Psoas muscle (tissue), 7 donors: ENCODE measurements at regions not wholly inside any gene's neighbourhood (a gene's known extent, or its start where the extent isn't known, plus 50 kb on each side); places are given as distances from the start of the nearest gene placed in this dataset.

Experiments used
- ATAC-seq, 4 donors: fragments of 200-7000 bp; cut with Tn5 transposase; one replicate each; pipeline ENCODE4 v1.9.1; 2020; ENCODE audit warnings: moderate library complexity in 3 of 4, mild to moderate bottlenecking in 2 of 4
- DNase-seq, 2 donors: peaks; one replicate each; pipeline ENCODE4 v3.0.0-alpha.2; 2020
- H3K27ac ChIP-seq: fragments of 200-600 bp; one replicate; pipeline ENCODE4 v1.8.0; 2022
- H3K27me3 ChIP-seq, 3 donors: fragments of 200-600 bp in 1 of 3; one replicate each; pipeline versions ENCODE4 v1.6.1 to v1.8.0; 2013 to 2022; ENCODE audit warnings: low read length in 2 of 3, mild to moderate bottlenecking in 2 of 3, moderate library complexity in 1 of 3; ENCODE audit not compliant: insufficient read depth in 3 of 3
- H3K36me3 ChIP-seq, 2 donors: fragments of 200-600 bp in 1 of 2; one replicate each; pipeline versions ENCODE4 v1.6.1 to v1.8.0; 2013 to 2022; ENCODE audit warnings: low read depth in 1 of 2, mild to moderate bottlenecking in 1 of 2, moderate library complexity in 1 of 2; ENCODE audit not compliant: insufficient read depth in 1 of 2
- H3K4me1 ChIP-seq: fragments of 200-600 bp; one replicate; pipeline ENCODE4 v1.8.0; 2022
- H3K4me3 ChIP-seq: fragments of 200-600 bp; one replicate; pipeline ENCODE4 v1.8.0; 2022; ENCODE audit warnings: mild to moderate bottlenecking
- H3K9me3 ChIP-seq: fragments of 200-600 bp; one replicate; pipeline ENCODE4 v1.8.0; 2022
- CTCF ChIP-seq: fragments of 200-600 bp; IDR thresholded peaks from one replicate; pipeline ENCODE4 v1.8.0; 2022; ENCODE audit warnings: antibody characterized with exemption
- WGBS, 3 donors: extraction: QIAGEN DNeasy Blood & Tissue Kit; methylation state at CpG; one replicate each; pipeline versions ENCODE4 v1.1.6 to v1.1.7; 2013; 5-methylcytosine and 5-hydroxymethylcytosine counted together
- intact Hi-C, 2 donors: fragments of 100-400 bp; cut with DNase I; formaldehyde crosslinking; loops; one replicate each; pipeline versions ENCODE4 v1.11.0 to v1.14.2; 2022
- donor health status: healthy with polysubstance abuse.
- donor health status: DM: no; HTN: no; CAD: no; lungs with moderate emphysema.
- donor health status: Bipolar disorder and iron deficiency.
- donor health status: healthy.
- donor health status: DM: yes; HTN: yes; CAD: no.
- donor health status: DM: no; HTN: no; CAD: no.
- donor health status: DM: yes; HTN: yes; CAD: no.

DNA sequence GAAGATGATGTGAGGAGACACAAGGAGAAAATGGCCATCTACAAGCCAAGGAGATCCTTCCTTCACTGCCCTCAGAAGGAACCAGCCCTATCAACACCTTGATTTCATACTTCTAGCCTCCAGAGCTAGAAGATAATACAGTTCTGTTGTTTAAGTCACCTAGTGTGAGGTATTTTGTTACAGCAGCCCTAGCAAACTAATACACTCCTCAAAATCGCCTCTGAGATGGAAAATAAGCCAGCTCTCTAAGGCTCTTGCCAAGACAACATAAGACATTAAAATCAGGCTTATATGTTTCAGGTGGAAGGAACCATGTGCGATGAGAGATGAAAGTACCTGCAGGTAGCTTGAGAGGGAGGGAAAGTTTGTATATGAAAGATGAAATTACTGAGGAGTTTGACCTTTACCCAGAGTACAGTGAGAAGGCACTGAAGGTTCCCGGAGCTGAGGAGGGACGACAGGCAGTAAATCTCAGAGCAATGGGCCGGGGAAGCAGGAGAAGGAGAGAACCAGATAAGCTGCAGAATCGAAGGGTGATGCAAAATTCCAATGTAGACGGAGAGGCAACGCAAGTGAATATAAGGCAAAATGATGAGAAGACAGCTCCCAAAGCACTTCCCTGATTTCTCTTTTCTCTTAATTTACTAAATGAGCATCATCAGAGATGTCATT, 84.7 kb downstream of the HHIPL2 start:
- Histone ChIP-seq H3K36me3 (no peaks in the 10 kb centered on the region), H3K4me3 (no peak overlapping the region), H3K4me1 (peaks cover 9% of the 10 kb centered on the region), H3K27ac (no peak overlapping the region), H3K9me3 (no peaks in the 10 kb centered on the region), H3K27me3 (no peaks in the 10 kb centered on the region)
- DNase-seq (no peak), ATAC-seq (no peak)
- TF ChIP-seq CTCF: no peak
- intact Hi-C loops: loop anchor here (10.0 kb wide), 2 partner anchors 252 to 622 kb away; partner anchors contain the start of genes AIDA (in 2 of the 2) and BROX (in 2 of the 2)
- 79 to 86% (median 84%) methylated on average over 8 of the region's 8 CpGs for WGBS, 3 donors

- no peak for TF ChIP-seq CTCF
- Histone ChIP-seq H3K27me3 (no peaks in the 10 kb centered on the region), H3K27ac (no peak overlapping the region), H3K4me1 (peaks cover 9% of the 10 kb centered on the region), H3K9me3 (peaks cover 4% of the 10 kb centered on the region), H3K36me3 (no peaks in the 10 kb centered on the region), H3K4me3 (no peak overlapping the region)
- 67 to 78% (median 73%) methylated on average over 2 of the region's 2 CpGs for WGBS, 3 donors
- intact Hi-C loops: loop anchor here (1.0 to 10.0 kb wide), 3 partner anchors 172 to 622 kb away; partner anchors contain the start of genes AIDA (in 2 of the 2) and BROX (in 2 of the 2)
- ATAC-seq (no peak), DNase-seq (no peak)
These were observed 85.3 kb downstream of the HHIPL2 start for GRCh38 chr1:222462601-222463000.

- Histone ChIP-seq H3K4me1 (peaks cover 9% of the 10 kb centered on the region), H3K27ac (no peak overlapping the region), H3K27me3 (no peaks in the 10 kb centered on the region), H3K9me3 (peaks cover 9% of the 10 kb centered on the region), H3K36me3 (no peaks in the 10 kb centered on the region), H3K4me3 (no peak overlapping the region)
- TF ChIP-seq CTCF: no peak
- intact Hi-C loops: loop anchor here (1.0 to 10.0 kb wide), 3 partner anchors 172 to 623 kb away; partner anchors contain the start of genes AIDA (in 2 of the 2) and BROX (in 2 of the 2)
- no peak for ATAC-seq
- no peak for DNase-seq
- 67 to 80% (median 79%) methylated on average over 2 of the region's 2 CpGs for WGBS, 3 donors
These were observed 86.0 kb downstream of the HHIPL2 start for GRCh38 chr1:222461941-222462340.

- WGBS, 3 donors: 38 to 68% (median 50%) methylated on average over 3 of the region's 3 CpGs
- H3K36me3 ChIP-seq: no peaks in the 10 kb centered on the region
- peak in 3 of 4 donors; percentile 5 to 59 (median 12) for ATAC-seq
- H3K27me3 ChIP-seq: no peaks in the 10 kb centered on the region
- no peak for DNase-seq
- peaks cover 19% of the 10 kb centered on the region for H3K4me1 ChIP-seq
- no peak for TF ChIP-seq CTCF
- no peak overlapping the region for H3K4me3 ChIP-seq
- intact Hi-C loops: loop anchor here (10.0 kb wide), 6 partner anchors 255 to 1585 kb away; partner anchors contain the start of genes AIDA (in 2 of the 2), BROX (in 2 of the 2) and HLX (in 1 of the 2)
- H3K9me3 ChIP-seq: peaks cover 9% of the 10 kb centered on the region
- H3K27ac ChIP-seq: peak overlapping the region; percentile 63
These were observed 88.3 kb downstream of the HHIPL2 start for GRCh38 chr1:222459652-222460051.
